ENCODE measurements at regions not wholly inside any gene's neighbourhood (a gene's known extent, or its start where the extent isn't known, plus 50 kb on each side); places are given as distances from the start of the nearest gene placed in this dataset.

- TF ChIP-seq GATA2 (IDR thresholded peaks at IDR 0.05; ENCODE audit: low read depth, low read length), result no peak
- no peak for TF ChIP-seq GATA3 (IDR thresholded peaks at IDR 0.05; ENCODE audit: low read depth, low read length)
Measured at GRCh38 chr2:187826023-187826422, 271.8 kb upstream of the TFPI start.

Data from SH-SY5Y (cell line).